SK-N-MC (cell line): ENCODE measurements at regions not wholly inside any gene's neighbourhood (a gene's known extent, or its start where the extent isn't known, plus 50 kb on each side); places are given as distances from the start of the nearest gene placed in this dataset.

Source experiments
- DNase-seq: peaks from one replicate; pipeline ENCODE4 v3.0.0-alpha.2; 2011; ENCODE audit warnings: low read depth, low spot score
- H3K27ac ChIP-seq: fragments of 200-600 bp; sonication (generic); 2 replicates; pipeline ENCODE4 v1.5.1; 2016; ENCODE audit warnings: mixed run types
- H3K36me3 ChIP-seq: fragments of 200-600 bp; sonication (generic); 2 replicates; pipeline ENCODE4 v1.6.1; 2017; ENCODE audit warnings: antibody characterized with exemption, low read length, mixed read lengths; ENCODE audit not compliant: insufficient read depth
- H3K4me3 ChIP-seq: fragments of 200-600 bp; sonication (generic); 2 replicates; pipeline ENCODE4 v1.5.1; 2016
- H3K9ac ChIP-seq: fragments of 200-600 bp; sonication (generic); 2 replicates; pipeline ENCODE4 v1.8.0; 2017; ENCODE audit warnings: mixed run types, mixed read lengths; ENCODE audit not compliant: insufficient read length
- H3K9me3 ChIP-seq: fragments of 200-600 bp; sonication (generic); 2 replicates; pipeline ENCODE4 v1.6.1; 2017; ENCODE audit warnings: low read depth, mild to moderate bottlenecking, antibody characterized with exemption, low read length, moderate library complexity, mixed read lengths
- EZH2 ChIP-seq: fragments of 200-600 bp; sonication (generic); IDR thresholded peaks from one replicate; pipeline ENCODE4 v1.6.1; 2017; ENCODE audit warnings: antibody characterized with exemption
- FOXP2 ChIP-seq: optimal IDR thresholded peaks from 2 replicates; pipeline ENCODE3; 2011; ENCODE audit warnings: mild to moderate bottlenecking, moderate library complexity; ENCODE audit not compliant: insufficient read depth; ENCODE audit errors: extremely low read length, control extremely low read depth
- POLR2AphosphoS5 ChIP-seq: IDR thresholded peaks from 2 replicates; pipeline ENCODE4 v1.6.1; 2012; ENCODE audit warnings: mild to moderate bottlenecking, low read depth, low read length, borderline replicate concordance

GRCh38 chr4:18571301-18571761 lies 549.8 kb upstream of the LCORL start:
- TF ChIP-seq EZH2 = no peak
- TF ChIP-seq POLR2AphosphoS5 = no peak
- no peak for TF ChIP-seq FOXP2
- no peak overlapping the region for H3K9ac ChIP-seq
- no peak for DNase-seq
- no peaks in the 10 kb centered on the region for H3K9me3 ChIP-seq
- H3K27ac ChIP-seq = no peak overlapping the region
- H3K4me3 ChIP-seq = no peak overlapping the region
- no peaks in the 10 kb centered on the region for H3K36me3 ChIP-seq

GRCh38 chr4:18570370-18570769 lies 548.8 kb upstream of the LCORL start:
- H3K9ac ChIP-seq = no peak overlapping the region
- no peaks in the 10 kb centered on the region for H3K36me3 ChIP-seq
- DNase-seq = no peak
- no peak overlapping the region for H3K27ac ChIP-seq
- no peaks in the 10 kb centered on the region for H3K9me3 ChIP-seq
- no peak for TF ChIP-seq FOXP2
- no peak for TF ChIP-seq EZH2
- TF ChIP-seq POLR2AphosphoS5 = no peak
- no peak overlapping the region for H3K4me3 ChIP-seq

DNA sequence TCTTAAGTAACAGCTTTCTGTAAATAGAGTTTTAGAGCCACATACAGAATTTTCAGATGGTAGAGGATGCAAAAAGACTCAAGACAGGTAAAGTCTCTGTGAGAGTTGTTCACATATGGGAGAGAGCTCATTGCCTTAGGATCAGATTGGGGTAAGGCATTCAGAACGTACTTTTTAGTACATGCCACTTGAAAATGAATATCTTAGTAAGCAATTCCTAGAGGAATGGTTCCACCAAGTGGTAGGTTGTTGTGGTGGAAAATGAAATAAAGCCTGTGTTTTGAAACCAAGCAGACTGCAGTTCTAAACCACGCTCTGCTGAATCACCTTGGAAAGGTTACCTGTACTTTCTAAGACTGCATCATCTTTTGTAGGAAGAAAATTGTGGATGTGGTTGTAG lies 547.0 kb upstream of the LCORL start:
- DNase-seq = peak; percentile 8
- Histone ChIP-seq H3K27ac (no peak overlapping the region), H3K9ac (no peak overlapping the region), H3K4me3 (no peak overlapping the region), H3K9me3 (no peaks in the 10 kb centered on the region), H3K36me3 (no peaks in the 10 kb centered on the region)
- TF ChIP-seq FOXP2 (no peak), POLR2AphosphoS5 (no peak), EZH2 (no peak)

GRCh38 chr4:18566970-18567799 lies 545.6 kb upstream of the LCORL start:
- Histone ChIP-seq H3K9me3 (no peaks in the 10 kb centered on the region), H3K27ac (no peak overlapping the region), H3K4me3 (no peak overlapping the region), H3K36me3 (no peaks in the 10 kb centered on the region), H3K9ac (no peak overlapping the region)
- DNase-seq = no peak
- no peak for TF ChIP-seq POLR2AphosphoS5
- TF ChIP-seq FOXP2 = no peak
- TF ChIP-seq EZH2 = no peak

DNA sequence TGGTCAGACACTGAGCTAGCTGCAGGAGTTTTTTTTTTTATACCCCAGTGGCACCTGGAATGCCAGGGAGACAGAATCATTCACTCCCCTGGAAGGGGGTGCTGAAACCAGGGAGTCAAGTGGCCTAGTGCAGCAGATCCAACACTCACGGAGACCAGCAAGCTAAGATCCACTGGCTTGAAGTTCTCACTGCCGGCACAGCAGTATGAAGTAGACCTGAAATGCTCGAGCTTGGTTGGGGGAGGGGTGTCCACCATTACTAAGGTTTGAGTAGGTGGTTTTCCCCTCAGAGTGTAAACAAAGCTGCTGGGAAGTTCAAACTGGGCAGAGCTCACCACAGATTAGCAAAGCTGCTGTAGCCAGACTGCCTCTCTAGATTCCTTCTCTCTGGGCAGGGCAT lies 537.9 kb upstream of the LCORL start:
- TF ChIP-seq EZH2 = no peak
- no peak overlapping the region for H3K4me3 ChIP-seq
- no peaks in the 10 kb centered on the region for H3K9me3 ChIP-seq
- no peak overlapping the region for H3K9ac ChIP-seq
- DNase-seq = no peak
- no peaks in the 10 kb centered on the region for H3K36me3 ChIP-seq
- H3K27ac ChIP-seq = no peak overlapping the region

DNA sequence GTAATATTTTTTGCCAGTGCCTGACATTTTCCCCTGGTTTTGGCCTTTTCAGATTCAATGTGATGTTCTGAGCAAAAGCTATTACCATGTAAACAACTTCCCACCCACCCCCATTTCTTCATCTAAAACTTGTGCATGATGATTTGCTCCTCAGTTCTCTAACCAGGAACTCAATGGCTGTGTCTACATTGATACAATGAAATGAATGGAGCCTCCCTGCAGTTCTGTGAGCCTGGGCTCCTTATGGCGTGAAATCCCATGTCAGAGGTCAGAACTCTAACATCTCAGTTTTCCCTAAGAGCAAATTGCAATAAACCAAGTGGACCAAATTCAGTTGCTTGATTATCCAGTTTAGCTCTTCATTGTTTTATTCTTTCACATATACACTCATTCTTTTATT lies 534.8 kb upstream of the LCORL start:
- Histone ChIP-seq H3K9ac (no peak overlapping the region), H3K4me3 (no peak overlapping the region), H3K27ac (no peak overlapping the region), H3K36me3 (no peaks in the 10 kb centered on the region), H3K9me3 (no peaks in the 10 kb centered on the region)
- TF ChIP-seq FOXP2 = no peak
- no peak for TF ChIP-seq POLR2AphosphoS5
- TF ChIP-seq EZH2 = no peak
- no peak for DNase-seq

DNA sequence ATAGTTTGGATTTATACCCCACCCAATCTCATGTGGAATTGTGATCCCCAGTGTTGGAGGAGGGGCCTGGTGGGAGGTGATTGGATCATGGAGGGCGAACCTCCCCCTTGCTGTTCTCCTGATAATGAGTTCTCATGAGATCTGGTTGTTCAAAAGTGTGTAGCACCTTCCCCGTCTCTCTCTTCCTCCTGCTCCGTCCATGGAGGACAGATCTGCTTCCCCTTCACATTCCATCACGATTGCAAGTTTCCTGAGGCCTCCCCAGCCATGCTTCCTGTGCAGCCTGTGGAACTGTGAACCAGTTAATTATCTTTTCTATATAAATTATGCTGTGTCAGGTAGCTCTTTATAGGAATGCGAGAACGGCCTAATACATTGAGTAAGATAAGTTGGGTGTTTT lies 518.8 kb upstream of the LCORL start:
- DNase-seq = no peak
- no peaks in the 10 kb centered on the region for H3K36me3 ChIP-seq
- no peak overlapping the region for H3K4me3 ChIP-seq
- H3K9me3 ChIP-seq = no peaks in the 10 kb centered on the region
- no peak overlapping the region for H3K27ac ChIP-seq
- TF ChIP-seq EZH2 = no peak
- TF ChIP-seq POLR2AphosphoS5 = no peak
- TF ChIP-seq FOXP2 = no peak
- no peak overlapping the region for H3K9ac ChIP-seq

GRCh38 chr4:18538121-18538520 lies 516.6 kb upstream of the LCORL start:
- Histone ChIP-seq H3K27ac (no peak overlapping the region), H3K9me3 (no peaks in the 10 kb centered on the region), H3K36me3 (no peaks in the 10 kb centered on the region), H3K4me3 (no peak overlapping the region), H3K9ac (no peak overlapping the region)
- DNase-seq = no peak
- no peak for TF ChIP-seq FOXP2
- TF ChIP-seq POLR2AphosphoS5 = no peak
- no peak for TF ChIP-seq EZH2

DNA sequence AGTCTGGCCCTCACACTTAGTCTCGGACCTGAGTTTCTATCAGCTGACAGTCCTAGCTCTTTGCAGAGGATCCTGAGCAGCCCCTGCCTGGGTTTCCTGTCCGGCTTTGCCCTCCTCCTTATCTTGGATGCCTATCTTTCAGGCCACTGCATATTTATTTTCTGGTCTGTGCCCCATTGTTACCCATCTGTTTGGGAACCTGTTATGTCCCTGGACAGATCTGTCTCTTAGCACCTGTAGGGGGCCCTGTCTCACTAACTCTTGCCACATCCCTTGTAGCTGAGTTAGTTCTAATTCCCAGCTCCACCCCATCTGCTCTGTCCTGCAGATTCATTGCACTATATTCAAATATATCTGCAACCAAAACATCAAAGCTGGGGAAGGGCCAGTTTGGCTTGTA lies 514.9 kb upstream of the LCORL start:
- Histone ChIP-seq H3K4me3 (no peak overlapping the region), H3K9ac (no peak overlapping the region), H3K9me3 (no peaks in the 10 kb centered on the region), H3K27ac (no peak overlapping the region), H3K36me3 (no peaks in the 10 kb centered on the region)
- no peak for DNase-seq
- no peak for TF ChIP-seq POLR2AphosphoS5
- no peak for TF ChIP-seq FOXP2
- TF ChIP-seq EZH2 = no peak
